ENCODE measurements at regions not wholly inside any gene's neighbourhood (a gene's known extent, or its start where the extent isn't known, plus 50 kb on each side); places are given as distances from the start of the nearest gene placed in this dataset.
"Not testable (repeated sequence)": the region's sequence is repeated elsewhere in the genome, so short reads cannot be mapped to it uniquely, and the experiment has no call there.

- DNase-seq, result no peak
Observed at GRCh38 chr5:57772512-57772911, 289.9 kb upstream of the ACTBL2 start.

GRCh38 chr5:57770039-57770438 lies 287.4 kb upstream of the ACTBL2 start:
- DNase-seq, result no peak

GRCh38 chr5:57768745-57769144 lies 286.1 kb upstream of the ACTBL2 start:
- no peak for DNase-seq

GRCh38 chr5:57764479-57765089 lies 282.0 kb upstream of the ACTBL2 start:
- no peak for DNase-seq

GRCh38 chr5:57761513-57761912 lies 278.9 kb upstream of the ACTBL2 start:
- no peak for DNase-seq

- no peak for DNase-seq
Observed at GRCh38 chr5:57754616-57755015, 272.0 kb upstream of the ACTBL2 start.

GRCh38 chr5:57753446-57753845 lies 270.8 kb upstream of the ACTBL2 start:
- DNase-seq, result no peak

GRCh38 chr5:57751710-57752109 lies 269.1 kb upstream of the ACTBL2 start:
- DNase-seq, result no peak

GRCh38 chr5:57750891-57751290 lies 268.3 kb upstream of the ACTBL2 start:
- DNase-seq, result no peak

- no peak for DNase-seq
Observed at GRCh38 chr5:57750282-57750681, 267.7 kb upstream of the ACTBL2 start.

- no peak for DNase-seq
Observed at GRCh38 chr5:57749396-57749795, 266.8 kb upstream of the ACTBL2 start.

GRCh38 chr5:57745700-57746651 lies 263.4 kb upstream of the ACTBL2 start:
- DNase-seq, result no peak

- DNase-seq, result no peak
Observed at GRCh38 chr5:57745029-57745428, 262.4 kb upstream of the ACTBL2 start.

GRCh38 chr5:57741336-57741735 lies 258.7 kb upstream of the ACTBL2 start:
- DNase-seq, result no peak

GRCh38 chr5:57738787-57739186 lies 256.2 kb upstream of the ACTBL2 start:
- DNase-seq, result no peak

- DNase-seq, result no peak
Observed at GRCh38 chr5:57738301-57738700, 255.7 kb upstream of the ACTBL2 start.

- DNase-seq, result no peak
Observed at GRCh38 chr5:57736716-57737115, 254.1 kb upstream of the ACTBL2 start.

GRCh38 chr5:57735279-57736153 lies 252.9 kb upstream of the ACTBL2 start:
- not testable (repeated sequence) for DNase-seq

- no peak for DNase-seq
Observed at GRCh38 chr5:57734296-57734695, 251.7 kb upstream of the ACTBL2 start.

- DNase-seq, result no peak
Observed at GRCh38 chr5:57727591-57727990, 245.0 kb upstream of the ACTBL2 start.

- no peak for DNase-seq
Observed at GRCh38 chr5:57725658-57726504, 243.3 kb upstream of the ACTBL2 start.

GRCh38 chr5:57724836-57725235 lies 242.2 kb upstream of the ACTBL2 start:
- DNase-seq, result no peak

All from activated naive CD4-positive, alpha-beta T cell treated with Interleukin-2 at 50 U/mL for 16 hours (primary cell).